ENCODE measurements at regions not wholly inside any gene's neighbourhood (a gene's known extent, or its start where the extent isn't known, plus 50 kb on each side); places are given as distances from the start of the nearest gene placed in this dataset.

- DNase-seq = no peak
Measured at GRCh38 chr13:73224703-73225102, 165.9 kb downstream of the KLF5 start.

- DNase-seq = no peak
Measured at GRCh38 chr13:73223372-73223781, 164.6 kb downstream of the KLF5 start.

- no peak for DNase-seq
Measured at GRCh38 chr13:73222627-73223305, 164.0 kb downstream of the KLF5 start.

- DNase-seq = no peak
Measured at GRCh38 chr13:73220966-73221720, 162.3 kb downstream of the KLF5 start.

- no peak for DNase-seq
Measured at GRCh38 chr13:73218181-73218580, 159.4 kb downstream of the KLF5 start.

- no peak for DNase-seq
Measured at GRCh38 chr13:73216381-73216831, 157.6 kb downstream of the KLF5 start.

- DNase-seq = no peak
Measured at GRCh38 chr13:73215823-73216222, 157.0 kb downstream of the KLF5 start.

- no peak for DNase-seq
Measured at GRCh38 chr13:73212482-73212881, 153.7 kb downstream of the KLF5 start.

- no peak for DNase-seq
Measured at GRCh38 chr13:73210218-73210883, 151.5 kb downstream of the KLF5 start.

GRCh38 chr13:73204952-73205351 lies 146.1 kb downstream of the KLF5 start:
- no peak for DNase-seq

- DNase-seq = no peak
Measured at GRCh38 chr13:73201626-73202025, 142.8 kb downstream of the KLF5 start.

GRCh38 chr13:73198991-73199411 lies 140.2 kb downstream of the KLF5 start:
- no peak for DNase-seq

- no peak for DNase-seq
Measured at GRCh38 chr13:73195091-73195490, 136.3 kb downstream of the KLF5 start.

GRCh38 chr13:73194310-73194709 lies 135.5 kb downstream of the KLF5 start:
- DNase-seq = no peak

GRCh38 chr13:73193554-73193953 lies 134.7 kb downstream of the KLF5 start:
- no peak for DNase-seq

GRCh38 chr13:73190477-73190876 lies 131.7 kb downstream of the KLF5 start:
- DNase-seq = no peak

- DNase-seq = no peak
Measured at GRCh38 chr13:73189776-73190175, 131.0 kb downstream of the KLF5 start.

GRCh38 chr13:73189362-73189761 lies 130.6 kb downstream of the KLF5 start:
- no peak for DNase-seq

GRCh38 chr13:73187106-73187505 lies 128.3 kb downstream of the KLF5 start:
- no peak for DNase-seq

GRCh38 chr13:73179650-73180274 lies 121.0 kb downstream of the KLF5 start:
- no peak for DNase-seq

GRCh38 chr13:73177916-73178565 lies 119.2 kb downstream of the KLF5 start:
- DNase-seq = no peak

GRCh38 chr13:73177017-73177416 lies 118.2 kb downstream of the KLF5 start:
- no peak for DNase-seq

- no peak for DNase-seq
Measured at GRCh38 chr13:73174521-73175010, 115.8 kb downstream of the KLF5 start.
